Stimulated activated naive CD8-positive, alpha-beta T cell treated with anti-CD3 and anti-CD28 coated beads, Interleukin-15, Interleukin-2, amounts not matched to agents 100 ng/mL and 50 ng/mL, for 24 hours (primary cell): ENCODE measurements at regions not wholly inside any gene's neighbourhood (a gene's known extent, or its start where the extent isn't known, plus 50 kb on each side); places are given as distances from the start of the nearest gene placed in this dataset.

ENCODE experiments used
- H3K27ac Mint-ChIP-seq: one replicate; pipeline ENCODE4 v1.8.0; 2021; ENCODE audit warnings: mild to moderate bottlenecking, mixed read lengths
- H3K27me3 Mint-ChIP-seq: one replicate; pipeline ENCODE4 v1.8.0; 2021; ENCODE audit warnings: mixed read lengths
- H3K36me3 Mint-ChIP-seq: one replicate; pipeline ENCODE4 v1.8.0; 2021; ENCODE audit warnings: low read depth, mixed read lengths
- H3K4me1 Mint-ChIP-seq: one replicate; pipeline ENCODE4 v1.8.0; 2021; ENCODE audit warnings: low read depth, mixed read lengths
- H3K4me3 Mint-ChIP-seq: one replicate; pipeline ENCODE4 v1.8.0; 2021; ENCODE audit warnings: mild to moderate bottlenecking, mixed read lengths
- H3K9me3 Mint-ChIP-seq: one replicate; pipeline ENCODE4 v1.8.0; 2021; ENCODE audit warnings: mixed read lengths

- Mint-ChIP-seq H3K36me3 (no peaks in the 10 kb centered on the region), H3K4me3 (no peak overlapping the region), H3K4me1 (no peaks in the 10 kb centered on the region), H3K27me3 (no peaks in the 10 kb centered on the region), H3K9me3 (no peaks in the 10 kb centered on the region), H3K27ac (no peak overlapping the region)
Measured at GRCh38 chr11:127478826-127479225, 478.3 kb upstream of the KIRREL3 start.

DNA sequence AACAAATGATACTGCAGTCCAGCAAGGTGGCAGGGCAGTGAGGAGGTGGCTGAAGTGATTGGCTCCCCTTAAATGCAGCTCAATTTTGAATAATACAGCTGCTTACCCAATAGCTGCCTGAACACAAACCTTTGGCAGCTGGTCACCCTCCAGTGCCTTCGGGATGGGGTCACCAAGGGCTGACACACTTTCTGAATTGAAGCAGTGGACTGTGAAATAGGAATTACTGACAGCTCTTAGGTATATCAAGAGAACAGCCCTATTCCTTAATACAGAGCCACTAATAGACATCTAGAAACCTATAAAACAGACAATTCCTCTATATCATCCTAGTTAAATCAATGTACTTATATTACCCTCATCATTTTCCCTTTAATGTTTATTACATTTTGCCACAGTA lies 474.2 kb upstream of the KIRREL3 start:
- Mint-ChIP-seq H3K4me3 (no peak overlapping the region), H3K27me3 (no peaks in the 10 kb centered on the region), H3K27ac (no peak overlapping the region), H3K36me3 (no peaks in the 10 kb centered on the region), H3K4me1 (no peaks in the 10 kb centered on the region), H3K9me3 (no peaks in the 10 kb centered on the region)

- H3K27ac Mint-ChIP-seq, result no peak overlapping the region
- no peaks in the 10 kb centered on the region for H3K27me3 Mint-ChIP-seq
- no peaks in the 10 kb centered on the region for H3K36me3 Mint-ChIP-seq
- no peaks in the 10 kb centered on the region for H3K9me3 Mint-ChIP-seq
- no peaks in the 10 kb centered on the region for H3K4me1 Mint-ChIP-seq
- H3K4me3 Mint-ChIP-seq, result no peak overlapping the region
Measured at GRCh38 chr11:127472505-127472904, 471.9 kb upstream of the KIRREL3 start.

DNA sequence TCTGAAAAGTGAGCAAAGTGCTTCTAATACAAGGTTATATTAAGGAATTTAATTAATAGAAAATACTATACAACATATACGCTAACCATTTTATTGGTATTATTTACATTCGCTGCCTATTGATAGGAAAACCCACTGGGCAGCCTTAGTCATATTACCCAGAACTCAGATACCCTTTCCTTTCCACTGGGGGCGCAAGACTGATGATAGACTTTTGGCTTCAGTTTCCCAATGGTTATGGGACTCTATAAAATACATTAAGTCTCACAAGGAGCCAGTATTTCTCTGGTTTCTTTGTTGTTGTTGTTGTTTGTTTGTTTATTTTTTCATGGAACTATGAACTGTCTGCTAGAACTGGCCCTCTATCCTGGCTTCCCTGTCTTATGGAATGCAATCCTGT lies 471.1 kb upstream of the KIRREL3 start:
- no peaks in the 10 kb centered on the region for H3K4me1 Mint-ChIP-seq
- H3K9me3 Mint-ChIP-seq, result no peaks in the 10 kb centered on the region
- no peaks in the 10 kb centered on the region for H3K36me3 Mint-ChIP-seq
- H3K27ac Mint-ChIP-seq, result no peak overlapping the region
- H3K4me3 Mint-ChIP-seq, result no peak overlapping the region
- H3K27me3 Mint-ChIP-seq, result no peaks in the 10 kb centered on the region

DNA sequence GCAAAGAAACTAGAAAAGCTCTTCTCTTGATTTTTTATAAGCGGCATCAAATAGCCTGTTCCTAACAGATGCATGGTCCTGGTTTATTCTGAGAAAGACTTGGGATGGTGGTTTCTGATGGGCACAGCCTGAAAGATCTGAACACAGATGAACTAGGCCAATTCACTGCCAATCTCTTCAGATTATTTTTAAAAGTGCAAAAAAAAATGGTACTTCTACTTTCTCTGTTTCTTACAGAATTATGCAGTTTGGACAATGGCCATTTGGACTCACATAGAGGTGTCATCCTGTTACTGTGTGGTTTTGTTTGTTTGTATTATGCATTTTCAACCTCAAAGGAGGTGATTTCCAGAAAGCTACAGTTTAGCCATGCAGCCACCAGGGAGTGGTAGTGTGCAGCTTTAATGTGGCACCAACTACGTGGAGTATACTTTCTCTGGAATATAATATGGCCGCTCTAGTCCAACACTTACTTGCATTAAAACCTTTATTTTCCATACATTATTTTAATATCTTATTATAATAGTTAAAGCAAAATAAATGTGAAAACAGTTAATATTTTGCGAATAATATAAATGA lies 469.8 kb upstream of the KIRREL3 start:
- no peaks in the 10 kb centered on the region for H3K27me3 Mint-ChIP-seq
- H3K36me3 Mint-ChIP-seq, result no peaks in the 10 kb centered on the region
- H3K4me3 Mint-ChIP-seq, result no peak overlapping the region
- no peak overlapping the region for H3K27ac Mint-ChIP-seq
- no peaks in the 10 kb centered on the region for H3K4me1 Mint-ChIP-seq
- no peaks in the 10 kb centered on the region for H3K9me3 Mint-ChIP-seq

DNA sequence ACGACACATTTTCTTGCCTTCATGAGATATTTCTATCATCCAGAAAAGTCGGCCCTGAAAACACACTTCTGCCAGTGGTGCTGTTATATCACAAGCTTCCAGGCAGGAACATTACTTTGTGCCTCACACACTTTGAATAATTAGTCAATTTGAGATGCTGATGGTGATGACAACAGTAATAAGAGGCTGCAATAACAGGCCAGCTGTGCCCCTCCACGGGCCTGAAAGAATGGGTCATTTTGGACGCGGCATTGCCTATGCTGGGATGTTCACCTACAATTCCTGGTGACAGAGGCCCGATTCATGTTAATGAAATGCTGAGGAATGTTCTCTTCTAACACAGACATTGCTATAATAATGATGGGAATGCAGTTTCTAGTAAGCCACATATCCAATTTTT lies 463.8 kb upstream of the KIRREL3 start:
- Mint-ChIP-seq H3K36me3 (no peaks in the 10 kb centered on the region), H3K4me1 (no peaks in the 10 kb centered on the region), H3K4me3 (no peak overlapping the region), H3K9me3 (no peaks in the 10 kb centered on the region), H3K27me3 (no peaks in the 10 kb centered on the region), H3K27ac (no peak overlapping the region)

DNA sequence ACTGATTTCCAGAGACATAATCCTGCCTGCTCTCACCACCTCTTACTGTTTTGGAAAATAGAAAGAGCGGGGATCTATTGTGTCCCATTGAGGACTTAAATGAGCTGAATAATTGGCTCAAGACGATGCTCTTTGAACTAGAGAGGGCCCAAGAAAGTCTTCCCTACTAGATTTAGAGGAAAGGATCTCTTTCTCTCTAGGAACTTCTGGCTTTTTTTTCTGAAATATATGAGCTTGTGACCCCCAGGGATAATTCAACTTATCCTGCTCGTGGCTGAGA lies 461.4 kb upstream of the KIRREL3 start:
- no peak overlapping the region for H3K27ac Mint-ChIP-seq
- H3K4me1 Mint-ChIP-seq, result no peaks in the 10 kb centered on the region
- no peaks in the 10 kb centered on the region for H3K36me3 Mint-ChIP-seq
- no peaks in the 10 kb centered on the region for H3K9me3 Mint-ChIP-seq
- H3K27me3 Mint-ChIP-seq, result no peaks in the 10 kb centered on the region
- no peak overlapping the region for H3K4me3 Mint-ChIP-seq

GRCh38 chr11:127461241-127462064 lies 460.9 kb upstream of the KIRREL3 start:
- Mint-ChIP-seq H3K4me1 (no peaks in the 10 kb centered on the region), H3K27me3 (no peaks in the 10 kb centered on the region), H3K9me3 (no peaks in the 10 kb centered on the region), H3K36me3 (no peaks in the 10 kb centered on the region), H3K27ac (no peak overlapping the region), H3K4me3 (no peak overlapping the region)

DNA sequence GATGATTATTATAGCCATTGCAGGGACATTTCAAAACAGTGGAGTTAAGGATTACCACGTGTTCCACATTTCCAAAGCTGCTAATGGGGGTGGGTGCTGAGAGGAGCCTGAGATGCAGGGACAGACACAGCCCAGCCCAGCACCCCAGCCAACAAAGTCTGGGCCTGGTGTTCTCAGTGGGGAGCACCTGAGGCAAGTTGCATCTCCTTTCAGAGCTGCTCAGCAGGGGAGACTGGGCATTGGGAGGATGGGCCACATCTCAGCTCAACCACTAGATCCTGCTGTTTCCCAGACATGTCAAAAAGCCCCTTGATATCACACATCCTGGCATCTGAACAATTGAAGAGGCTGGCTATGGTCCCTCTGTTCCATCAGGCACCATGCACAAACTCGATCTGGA lies 458.0 kb upstream of the KIRREL3 start:
- no peak overlapping the region for H3K27ac Mint-ChIP-seq
- H3K36me3 Mint-ChIP-seq, result no peaks in the 10 kb centered on the region
- H3K4me1 Mint-ChIP-seq, result no peaks in the 10 kb centered on the region
- H3K4me3 Mint-ChIP-seq, result no peak overlapping the region
- no peaks in the 10 kb centered on the region for H3K27me3 Mint-ChIP-seq
- no peaks in the 10 kb centered on the region for H3K9me3 Mint-ChIP-seq

DNA sequence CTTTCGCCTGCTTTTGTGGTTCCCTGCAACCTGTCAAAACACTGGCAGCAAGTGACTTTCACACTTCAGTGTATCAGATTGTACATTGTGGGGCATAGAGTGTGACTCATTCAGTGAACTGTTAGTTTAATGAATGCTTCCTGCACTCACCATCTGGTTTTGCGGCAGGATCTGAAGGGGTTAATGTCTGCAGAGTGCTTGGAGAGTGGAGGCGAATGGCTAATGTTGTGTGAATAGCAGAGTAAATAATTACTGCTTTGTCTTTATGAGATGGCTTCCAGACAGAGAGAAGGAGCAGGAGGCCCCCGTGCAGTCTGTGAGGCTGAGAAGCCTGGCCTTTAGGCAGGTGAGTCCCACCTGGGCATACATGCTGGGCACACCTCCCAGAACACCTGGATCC lies 454.3 kb upstream of the KIRREL3 start:
- H3K4me3 Mint-ChIP-seq, result no peak overlapping the region
- H3K27ac Mint-ChIP-seq, result no peak overlapping the region

DNA sequence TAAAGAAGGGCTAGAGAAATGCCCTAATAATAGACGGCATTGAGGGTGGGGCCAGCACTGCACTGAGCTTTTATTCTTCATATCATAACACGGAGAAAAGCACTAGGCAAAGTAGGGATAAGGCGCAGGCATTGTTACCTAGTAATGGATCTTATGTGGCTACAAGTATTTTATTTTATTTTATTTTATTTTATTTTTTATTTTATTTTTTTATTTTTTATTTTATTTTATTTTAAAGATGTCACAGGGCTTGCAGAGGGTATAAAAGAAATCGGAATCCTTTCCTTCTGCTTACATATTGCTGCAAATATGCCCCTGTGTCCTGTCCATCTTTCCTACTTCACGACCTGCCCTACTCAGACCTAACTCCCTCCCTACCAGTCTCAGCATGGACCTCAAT lies 452.0 kb upstream of the KIRREL3 start:
- Mint-ChIP-seq H3K27me3 (no peaks in the 10 kb centered on the region), H3K9me3 (no peaks in the 10 kb centered on the region), H3K4me1 (no peaks in the 10 kb centered on the region), H3K27ac (no peak overlapping the region), H3K36me3 (no peaks in the 10 kb centered on the region), H3K4me3 (no peak overlapping the region)

More for the DNA sequence above, 454.3 kb upstream of the KIRREL3 start:
- Mint-ChIP-seq H3K9me3 (no peaks in the 10 kb centered on the region), H3K36me3 (no peaks in the 10 kb centered on the region), H3K4me1 (no peaks in the 10 kb centered on the region), H3K27me3 (no peaks in the 10 kb centered on the region)

DNA sequence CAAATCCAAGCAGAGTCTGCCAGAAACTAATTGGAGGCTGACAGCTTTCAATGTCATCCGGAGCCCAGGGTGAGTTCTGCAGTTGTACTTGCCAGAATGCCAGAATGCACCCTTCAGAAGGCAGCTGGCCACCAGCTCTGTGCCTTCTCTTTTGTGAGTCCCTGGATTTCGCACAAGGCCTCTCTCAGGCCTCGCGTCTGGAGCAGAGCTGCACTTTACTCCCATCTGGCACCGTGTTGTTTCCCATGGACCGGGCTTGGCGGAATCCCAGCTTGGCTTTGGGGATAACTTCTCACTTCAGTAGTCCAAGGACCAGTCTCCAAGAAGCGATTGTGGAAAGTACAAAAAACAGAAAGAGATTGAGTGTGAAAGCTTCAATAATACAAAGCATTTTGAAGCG lies 451.3 kb upstream of the KIRREL3 start:
- Mint-ChIP-seq H3K9me3 (no peaks in the 10 kb centered on the region), H3K4me1 (no peaks in the 10 kb centered on the region), H3K27me3 (no peaks in the 10 kb centered on the region), H3K27ac (no peak overlapping the region), H3K36me3 (no peaks in the 10 kb centered on the region), H3K4me3 (no peak overlapping the region)

DNA sequence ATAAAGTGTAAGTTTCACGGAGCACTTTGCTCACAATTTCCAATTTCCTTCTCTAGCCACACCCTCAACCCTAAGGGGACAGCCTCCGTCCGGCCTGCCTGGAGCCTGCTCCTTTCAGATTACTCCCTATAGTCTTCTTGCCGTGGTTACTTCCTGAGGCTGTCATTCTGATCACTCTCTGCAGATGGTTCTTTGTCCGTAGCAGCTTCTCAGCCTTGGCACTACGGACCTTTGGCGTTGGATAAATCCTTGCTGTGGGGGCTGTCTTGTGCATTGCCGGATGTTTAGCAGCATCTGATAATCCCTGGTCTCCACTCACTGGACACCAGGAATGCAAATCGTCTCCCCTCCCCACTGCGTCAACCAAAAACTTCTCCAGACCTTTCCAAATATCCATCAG lies 447.5 kb upstream of the KIRREL3 start:
- H3K9me3 Mint-ChIP-seq, result no peaks in the 10 kb centered on the region
- H3K36me3 Mint-ChIP-seq, result no peaks in the 10 kb centered on the region
- no peak overlapping the region for H3K4me3 Mint-ChIP-seq
- H3K27ac Mint-ChIP-seq, result no peak overlapping the region
- no peaks in the 10 kb centered on the region for H3K27me3 Mint-ChIP-seq
- H3K4me1 Mint-ChIP-seq, result no peaks in the 10 kb centered on the region

GRCh38 chr11:127445476-127445875 lies 444.9 kb upstream of the KIRREL3 start:
- H3K4me1 Mint-ChIP-seq, result no peaks in the 10 kb centered on the region
- no peaks in the 10 kb centered on the region for H3K9me3 Mint-ChIP-seq
- H3K27ac Mint-ChIP-seq, result no peak overlapping the region
- no peak overlapping the region for H3K4me3 Mint-ChIP-seq
- no peaks in the 10 kb centered on the region for H3K36me3 Mint-ChIP-seq
- H3K27me3 Mint-ChIP-seq, result no peaks in the 10 kb centered on the region

GRCh38 chr11:127443297-127443696 lies 442.7 kb upstream of the KIRREL3 start:
- Mint-ChIP-seq H3K27me3 (no peaks in the 10 kb centered on the region), H3K4me1 (no peaks in the 10 kb centered on the region)

GRCh38 chr11:127440616-127441015 lies 440.0 kb upstream of the KIRREL3 start:
- Mint-ChIP-seq H3K9me3 (no peaks in the 10 kb centered on the region), H3K27ac (no peak overlapping the region), H3K4me1 (no peaks in the 10 kb centered on the region), H3K4me3 (no peak overlapping the region), H3K36me3 (no peaks in the 10 kb centered on the region), H3K27me3 (no peaks in the 10 kb centered on the region)

More at GRCh38 chr11:127443297-127443696, 442.7 kb upstream of the KIRREL3 start:
- H3K27ac Mint-ChIP-seq, result no peak overlapping the region
- H3K9me3 Mint-ChIP-seq, result no peaks in the 10 kb centered on the region
- no peak overlapping the region for H3K4me3 Mint-ChIP-seq
- no peaks in the 10 kb centered on the region for H3K36me3 Mint-ChIP-seq
